Activated CD4-positive, alpha-beta T cell treated with anti-CD3 and anti-CD28 coated beads, Interleukin-10, Interleukin-2, amounts not matched to agents 100 ng/mL and 50 ng/mL, durations not matched to agents 16 hours and 8 hours (primary cell): ENCODE measurements at regions not wholly inside any gene's neighbourhood (a gene's known extent, or its start where the extent isn't known, plus 50 kb on each side); places are given as distances from the start of the nearest gene placed in this dataset.

Source experiments
- DNase-seq: peaks from one replicate; pipeline ENCODE4 v3.0.0-alpha.2; 2020

- DNase-seq, result no peak
These were observed 342.9 kb downstream of the FOXL1 start for GRCh38 chr16:86921289-86921688.

- no peak for DNase-seq
These were observed 344.0 kb downstream of the FOXL1 start for GRCh38 chr16:86922311-86922710.

GRCh38 chr16:86923656-86924055 is 345.3 kb downstream of the FOXL1 start:
- no peak for DNase-seq

GRCh38 chr16:86924537-86924936 is 346.2 kb downstream of the FOXL1 start:
- no peak for DNase-seq

- no peak for DNase-seq
These were observed 346.9 kb downstream of the FOXL1 start for GRCh38 chr16:86925067-86925791.

- DNase-seq, result no peak
These were observed 348.1 kb downstream of the FOXL1 start for GRCh38 chr16:86926181-86927094.

GRCh38 chr16:86927699-86928098 is 349.4 kb downstream of the FOXL1 start:
- no peak for DNase-seq

GRCh38 chr16:86928523-86929011 is 350.2 kb downstream of the FOXL1 start:
- no peak for DNase-seq

- no peak for DNase-seq
These were observed 350.9 kb downstream of the FOXL1 start for GRCh38 chr16:86929057-86929871.

GRCh38 chr16:86930001-86930400 is 351.7 kb downstream of the FOXL1 start:
- no peak for DNase-seq

- DNase-seq, result no peak
These were observed 352.5 kb downstream of the FOXL1 start for GRCh38 chr16:86930663-86931373.

- no peak for DNase-seq
These were observed 353.1 kb downstream of the FOXL1 start for GRCh38 chr16:86931410-86931941.

GRCh38 chr16:86932130-86932982 is 354.0 kb downstream of the FOXL1 start:
- DNase-seq, result no peak

GRCh38 chr16:86934581-86935375 is 356.4 kb downstream of the FOXL1 start:
- no peak for DNase-seq

GRCh38 chr16:86939609-86940008 is 361.3 kb downstream of the FOXL1 start:
- DNase-seq, result no peak

- DNase-seq, result no peak
These were observed 363.4 kb downstream of the FOXL1 start for GRCh38 chr16:86941731-86942130.

GRCh38 chr16:86942151-86943051 is 364.1 kb downstream of the FOXL1 start:
- DNase-seq, result no peak

- no peak for DNase-seq
These were observed 367.0 kb downstream of the FOXL1 start for GRCh38 chr16:86945166-86945900.
